OCI-LY1 (cell line): ENCODE measurements at regions not wholly inside any gene's neighbourhood (a gene's known extent, or its start where the extent isn't known, plus 50 kb on each side); places are given as distances from the start of the nearest gene placed in this dataset.

Source experiments
- CTCF ChIP-seq: fragments of 200-600 bp; sonication (generic), shearing (Covaris generic); IDR thresholded peaks from 2 replicates; pipeline ENCODE4 v1.5.1; 2017; ENCODE audit warnings: mild to moderate bottlenecking, antibody characterized with exemption, low read length, moderate library complexity, mixed read lengths
- EZH2 ChIP-seq: fragments of 200-600 bp; sonication (generic), shearing (Covaris generic); IDR thresholded peaks from 2 replicates; pipeline ENCODE4 v1.8.0; 2017; ENCODE audit warnings: borderline replicate concordance, mixed run types, mild to moderate bottlenecking, antibody characterized with exemption, low read length, moderate library complexity, mixed read lengths

GRCh38 chr11:86122773-86123172 is 53.9 kb upstream of the PICALM start:
- TF ChIP-seq CTCF (no peak), EZH2 (no peak)
